Common myeloid progenitor, CD34-positive (primary cell): ENCODE measurements at regions not wholly inside any gene's neighbourhood (a gene's known extent, or its start where the extent isn't known, plus 50 kb on each side); places are given as distances from the start of the nearest gene placed in this dataset.
"Not testable (repeated sequence)": the region's sequence is repeated elsewhere in the genome, so short reads cannot be mapped to it uniquely, and the experiment has no call there.

Experiments used
- CTCF ChIA-PET: fragments of 350-600 bp; sonication (Branson Sonifier 250); formaldehyde crosslinking; loops from one replicate; lab custom pipeline; 2021; ENCODE audit warnings: antibody characterized with exemption; lab: Charles Lee
- POLR2A ChIA-PET: fragments of 350-600 bp; sonication (Branson Sonifier 250); formaldehyde crosslinking; loops from one replicate; lab custom pipeline; 2021; ENCODE audit warnings: antibody characterized with exemption; lab: Charles Lee
- DNase-seq, 3 donors: peaks; one replicate each; pipeline versions ENCODE4 v3.0.0 to v3.0.0-alpha.2; 2013
- H3K27ac ChIP-seq, 2 experiments: 1 replicate in 1 of 2; 2 replicates in 1 of 2; pipeline ENCODE4 v1.7.0; 2013; ENCODE audit warnings: inconsistent platforms in 2 of 2, low read length in 2 of 2, mild to moderate bottlenecking in 2 of 2, low read depth in 1 of 2, moderate library complexity in 1 of 2; ENCODE audit not compliant: severe bottlenecking in 2 of 2, insufficient read depth in 1 of 2, poor library complexity in 1 of 2
- H3K27me3 ChIP-seq, 5 experiments: replicated peaks in 2 of 5; 1 replicate in 3 of 5; 2 replicates in 2 of 5; pipeline versions ENCODE4 v1.6.1 to v1.7.0; 2013; ENCODE audit warnings: low read length in 4 of 5, mild to moderate bottlenecking in 2 of 5, moderate library complexity in 2 of 5, inconsistent platforms in 1 of 5; ENCODE audit not compliant: insufficient read depth in 5 of 5, control insufficient read depth in 4 of 5
- H3K36me3 ChIP-seq, 4 experiments: 1 replicate in 2 of 4; 2 replicates in 2 of 4; pipeline versions ENCODE4 v1.6.1 to v1.7.0; 2013; ENCODE audit warnings: low read length in 3 of 4, control low read depth in 1 of 4, mild to moderate bottlenecking in 1 of 4; ENCODE audit not compliant: control insufficient read depth in 4 of 4, insufficient read depth in 4 of 4
- H3K4me1 ChIP-seq, 4 experiments: 1 replicate in 3 of 4; 2 replicates in 1 of 4; pipeline versions ENCODE4 v1.6.1 to v1.7.1; 2013; ENCODE audit warnings: low read length in 3 of 4, mild to moderate bottlenecking in 3 of 4, control low read depth in 1 of 4, inconsistent platforms in 1 of 4, moderate library complexity in 1 of 4; ENCODE audit not compliant: control insufficient read depth in 4 of 4, insufficient read depth in 4 of 4; ENCODE audit errors: control extremely low read depth in 1 of 4
- H3K4me3 ChIP-seq, 7 experiments: 1 replicate in 4 of 7; 2 replicates in 3 of 7; pipeline versions ENCODE4 v1.5.1 to v1.7.0; 2013; ENCODE audit warnings: mild to moderate bottlenecking in 7 of 7, low read length in 6 of 7, moderate library complexity in 6 of 7, inconsistent platforms in 2 of 7, low read depth in 2 of 7, control low read depth in 1 of 7; ENCODE audit not compliant: insufficient read depth in 4 of 7, control insufficient read depth in 1 of 7; ENCODE audit errors: extremely low read depth in 1 of 7
- H3K9me3 ChIP-seq, 5 experiments: 1 replicate in 4 of 5; 2 replicates in 1 of 5; pipeline versions ENCODE4 v1.6.1 to v1.7.1; 2013; ENCODE audit warnings: low read length in 4 of 5, mild to moderate bottlenecking in 2 of 5, inconsistent platforms in 1 of 5, low read depth in 1 of 5, moderate library complexity in 1 of 5; ENCODE audit not compliant: control insufficient read depth in 4 of 5, insufficient read depth in 2 of 5; ENCODE audit errors: control extremely low read depth in 1 of 5
- WGBS: methylation state at CpG from one replicate; pipeline ENCODE4 v1.1.5; 2013; ENCODE audit not compliant: insufficient coverage; 5-methylcytosine and 5-hydroxymethylcytosine counted together

- Histone ChIP-seq H3K9me3 (peaks cover 0 to 2% (median 0%) of the 10 kb centered on the region in 5 experiments), H3K4me1 (no peaks in the 10 kb centered on the region), H3K27ac (no peak overlapping the region), H3K27me3 (peaks cover 6 to 37% (median 14%) of the 10 kb centered on the region in 5 experiments), H3K36me3 (no peaks in the 10 kb centered on the region), H3K4me3 (no peak overlapping the region)
- DNase-seq, result no peak
- ChIA-PET POLR2A (no interaction called here), CTCF (no interaction called here)
- no CpG with 5 or more reads among the region's 1 CpG for WGBS
Measured at GRCh38 chr15:95630683-95631082, 699.8 kb upstream of the NR2F2 start.

GRCh38 chr15:95635666-95636065 lies 694.8 kb upstream of the NR2F2 start:
- no peak for DNase-seq
- CTCF ChIA-PET, result no interaction called here

GRCh38 chr15:95636107-95636506 lies 694.4 kb upstream of the NR2F2 start:
- CTCF ChIA-PET, result no interaction called here
- 94% methylated on average over 2 of the region's 4 CpGs for WGBS
- POLR2A ChIA-PET, result no interaction called here
- Histone ChIP-seq H3K27me3 (peaks cover 0 to 17% (median 0%) of the 10 kb centered on the region in 5 experiments), H3K36me3 (no peaks in the 10 kb centered on the region), H3K27ac (no peak overlapping the region), H3K9me3 (no peaks in the 10 kb centered on the region), H3K4me1 (no peaks in the 10 kb centered on the region), H3K4me3 (no peak overlapping the region)
- no peak for DNase-seq

More at GRCh38 chr15:95635666-95636065, 694.8 kb upstream of the NR2F2 start:
- H3K27me3 ChIP-seq, result peaks cover 0 to 17% (median 0%) of the 10 kb centered on the region in 5 experiments
- no peaks in the 10 kb centered on the region for H3K9me3 ChIP-seq
- H3K4me1 ChIP-seq, result no peaks in the 10 kb centered on the region
- POLR2A ChIA-PET, result no interaction called here
- WGBS, result 80% methylated on average over 1 of the region's 2 CpGs
- H3K4me3 ChIP-seq, result no peak overlapping the region
- H3K36me3 ChIP-seq, result no peaks in the 10 kb centered on the region
- H3K27ac ChIP-seq, result no peak overlapping the region

GRCh38 chr15:95637234-95637633 lies 693.3 kb upstream of the NR2F2 start:
- POLR2A ChIA-PET, H3K36me3 ChIP-seq, H3K27ac ChIP-seq, DNase-seq, CTCF ChIA-PET, H3K4me3 ChIP-seq, H3K4me1 ChIP-seq, H3K9me3 ChIP-seq: not testable (repeated sequence)
- no CpG with 5 or more reads among the region's 3 CpGs for WGBS
- H3K27me3 ChIP-seq, result peaks cover 0 to 17% (median 0%) of the 10 kb centered on the region in 5 experiments

- H3K27me3 ChIP-seq, result peaks cover 0 to 14% (median 0%) of the 10 kb centered on the region in 5 experiments
- H3K4me1 ChIP-seq, result no peaks in the 10 kb centered on the region
- POLR2A ChIA-PET, result no interaction called here
- WGBS, result no CpG with 5 or more reads among the region's 4 CpGs
- CTCF ChIA-PET, result no interaction called here
- H3K4me3 ChIP-seq, result no peak overlapping the region
- no peak for DNase-seq
- no peaks in the 10 kb centered on the region for H3K9me3 ChIP-seq
- H3K27ac ChIP-seq, result peak overlapping the region in 1 of 2 experiments; percentile 58
- H3K36me3 ChIP-seq, result no peaks in the 10 kb centered on the region
Measured at GRCh38 chr15:95639208-95639607, 691.3 kb upstream of the NR2F2 start.

- Histone ChIP-seq H3K4me3 (no peak overlapping the region), H3K27ac (no peak overlapping the region), H3K4me1 (no peaks in the 10 kb centered on the region), H3K27me3 (peaks cover 0 to 22% (median 3%) of the 10 kb centered on the region in 5 experiments), H3K9me3 (no peaks in the 10 kb centered on the region), H3K36me3 (no peaks in the 10 kb centered on the region)
- ChIA-PET POLR2A (no interaction called here), CTCF (no interaction called here)
- peak in 1 of 3 donors; percentile 0 for DNase-seq
- WGBS, result 87% methylated on average over 3 of the region's 5 CpGs
Measured at GRCh38 chr15:95644100-95644875, 686.2 kb upstream of the NR2F2 start.

GRCh38 chr15:95645791-95646338 lies 684.6 kb upstream of the NR2F2 start:
- H3K27me3 ChIP-seq, result peaks cover 0 to 17% (median 3%) of the 10 kb centered on the region in 5 experiments
- 89% methylated on average over 2 of the region's 4 CpGs for WGBS
- H3K9me3 ChIP-seq, result no peaks in the 10 kb centered on the region
- no peak overlapping the region for H3K27ac ChIP-seq
- no peak overlapping the region for H3K4me3 ChIP-seq
- no peak for DNase-seq
- H3K4me1 ChIP-seq, result no peaks in the 10 kb centered on the region
- ChIA-PET CTCF (no interaction called here), POLR2A (no interaction called here)
- no peaks in the 10 kb centered on the region for H3K36me3 ChIP-seq
